Panc1 (cell line): ENCODE measurements at regions not wholly inside any gene's neighbourhood (a gene's known extent, or its start where the extent isn't known, plus 50 kb on each side); places are given as distances from the start of the nearest gene placed in this dataset.

Experiments
- CTCF ChIP-seq: fragments of 450-650 bp; IDR thresholded peaks from 2 replicates; pipeline ENCODE4 v1.5.1; 2017; ENCODE audit warnings: mild to moderate bottlenecking
- POLR2AphosphoS5 ChIP-seq: IDR thresholded peaks from 2 replicates; pipeline ENCODE4 v1.6.1; 2012; ENCODE audit warnings: mild to moderate bottlenecking, low read depth, low read length, moderate library complexity

GRCh38 chr7:85612514-85612913, 425.7 kb upstream of the SEMA3D start:
- TF ChIP-seq CTCF (no peak), POLR2AphosphoS5 (no peak)
